Neuronal stem cell (in vitro differentiated cells): ENCODE measurements at regions not wholly inside any gene's neighbourhood (a gene's known extent, or its start where the extent isn't known, plus 50 kb on each side); places are given as distances from the start of the nearest gene placed in this dataset.

Experiments used
- DNase-seq: peaks from one replicate; pipeline ENCODE4 v3.0.0-alpha.2; 2013; ENCODE audit warnings: low spot score
- H2AFZ ChIP-seq: one replicate; pipeline ENCODE4 v1.6.1; 2013; ENCODE audit warnings: mild to moderate bottlenecking, low read length, inconsistent platforms
- H2AK5ac ChIP-seq: 2 replicates; pipeline ENCODE4 v1.6.1; 2013; ENCODE audit warnings: low read depth, mild to moderate bottlenecking, inconsistent platforms, low read length, moderate library complexity, mixed read lengths
- H2BK120ac ChIP-seq: 2 replicates; pipeline ENCODE4 v1.6.1; 2013; ENCODE audit warnings: low read depth, mild to moderate bottlenecking, inconsistent platforms, low read length, moderate library complexity, mixed read lengths
- H2BK12ac ChIP-seq: one replicate; pipeline ENCODE4 v1.6.1; 2013; ENCODE audit warnings: low read length, inconsistent platforms
- H2BK15ac ChIP-seq: 2 replicates; pipeline ENCODE4 v1.6.1; 2013; ENCODE audit warnings: mild to moderate bottlenecking, low read length, inconsistent platforms, mixed read lengths
- H2BK5ac ChIP-seq: one replicate; pipeline ENCODE4 v1.6.1; 2013; ENCODE audit warnings: inconsistent platforms, mild to moderate bottlenecking, low read length, moderate library complexity
- H3K14ac ChIP-seq: one replicate; pipeline ENCODE4 v1.6.1; 2013; ENCODE audit warnings: low read length, inconsistent platforms
- H3K18ac ChIP-seq: 2 replicates; pipeline ENCODE4 v1.6.1; 2013; ENCODE audit warnings: low read length, inconsistent platforms
- H3K23ac ChIP-seq: 2 replicates; pipeline ENCODE4 v1.6.1; 2013; ENCODE audit warnings: low read depth, mild to moderate bottlenecking, mixed read lengths, low read length, inconsistent platforms; ENCODE audit not compliant: poor library complexity
- H3K27ac ChIP-seq: replicated peaks from 3 replicates; pipeline ENCODE4 v1.5.1; 2013; ENCODE audit warnings: low read length, inconsistent platforms
- H3K27me3 ChIP-seq, 3 experiments: 2 replicates each; pipeline ENCODE4 v1.6.1; 2013; ENCODE audit warnings: low read length in 3 of 3, mild to moderate bottlenecking in 2 of 3, inconsistent platforms in 1 of 3, low read depth in 1 of 3, mixed read lengths in 1 of 3, moderate library complexity in 1 of 3; ENCODE audit not compliant: control insufficient read depth in 3 of 3, insufficient read depth in 3 of 3
- H3K36me3 ChIP-seq, 2 donors: replicated peaks in 1 of 2; 2 replicates each; pipeline ENCODE4 v1.6.1; 2013; ENCODE audit warnings: low read length in 2 of 2; ENCODE audit not compliant: control insufficient read depth in 2 of 2, insufficient read depth in 2 of 2
- H3K4ac ChIP-seq: 2 replicates; pipeline ENCODE4 v1.6.1; 2013; ENCODE audit warnings: inconsistent platforms, mild to moderate bottlenecking, low read length, moderate library complexity
- H3K4me1 ChIP-seq, 2 donors: 1 replicate in 1 of 2; 2 replicates in 1 of 2; pipeline ENCODE4 v1.6.1; 2013; ENCODE audit warnings: low read length in 2 of 2, low read depth in 1 of 2; ENCODE audit not compliant: control insufficient read depth in 2 of 2, insufficient read depth in 1 of 2
- H3K4me2 ChIP-seq: one replicate; pipeline ENCODE4 v1.6.1; 2013; ENCODE audit warnings: mild to moderate bottlenecking, low read length, inconsistent platforms; ENCODE audit not compliant: insufficient read depth, poor library complexity, severe bottlenecking
- H3K4me3 ChIP-seq, 2 donors: 2 replicates each; pipeline ENCODE4 v1.5.1; 2013; ENCODE audit warnings: low read length in 2 of 2, mild to moderate bottlenecking in 2 of 2, inconsistent platforms in 1 of 2, moderate library complexity in 1 of 2
- H3K79me1 ChIP-seq: one replicate; pipeline ENCODE4 v1.6.1; 2013; ENCODE audit warnings: low read depth, mild to moderate bottlenecking, inconsistent platforms, low read length, moderate library complexity
- H3K9ac ChIP-seq: one replicate; pipeline ENCODE4 v1.6.1; 2013; ENCODE audit warnings: mild to moderate bottlenecking, low read depth, low read length, inconsistent platforms; ENCODE audit not compliant: poor library complexity
- H3K9me3 ChIP-seq, 2 donors: replicated peaks in 1 of 2; 2 replicates each; pipeline versions ENCODE3 to v1.6.1; 2013; ENCODE audit warnings: low read length in 2 of 2, mild to moderate bottlenecking in 2 of 2, inconsistent platforms in 1 of 2, low read depth in 1 of 2, mixed read lengths in 1 of 2, moderate library complexity in 1 of 2; ENCODE audit not compliant: control insufficient read depth in 2 of 2, insufficient read depth in 1 of 2
- H4K8ac ChIP-seq: one replicate; pipeline ENCODE4 v1.6.1; 2013; ENCODE audit warnings: low read depth, mild to moderate bottlenecking, inconsistent platforms, low read length, moderate library complexity
- H4K91ac ChIP-seq: one replicate; pipeline ENCODE4 v1.6.1; 2013; ENCODE audit warnings: low read length, low read depth, mild to moderate bottlenecking, inconsistent platforms; ENCODE audit not compliant: poor library complexity
- WGBS, 2 donors: extraction: QIAGEN DNeasy Blood & Tissue Kit; methylation state at CpG; one replicate each; pipeline ENCODE4 v1.1.7; 2013; ENCODE audit warnings: missing lambda C conversion rate in 2 of 2, mixed read lengths in 1 of 2; ENCODE audit not compliant: insufficient read length in 2 of 2, insufficient replicate concordance in 1 of 2; ENCODE audit errors: extremely low coverage in 2 of 2; 5-methylcytosine and 5-hydroxymethylcytosine counted together

DNA sequence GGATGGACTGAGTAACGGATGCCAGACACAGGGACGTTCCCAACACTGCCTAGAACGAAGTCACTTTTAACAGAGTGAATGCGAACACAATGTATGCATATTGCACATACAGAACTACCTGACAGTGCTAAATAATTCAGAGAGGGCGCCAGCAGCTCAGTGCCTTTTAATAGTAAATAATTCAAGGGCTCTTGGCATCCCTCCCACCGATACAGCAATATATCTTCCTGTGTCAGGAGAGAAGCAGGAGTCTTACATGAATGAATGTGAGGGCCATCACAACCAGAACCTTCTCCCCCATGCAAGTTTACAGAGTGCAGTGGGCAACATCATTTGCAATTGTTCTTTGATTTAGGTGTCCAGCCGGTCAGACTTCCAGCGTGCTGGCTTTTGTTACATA, 88.4 kb upstream of the KCNG1 start:
- Histone ChIP-seq H3K79me1 (no peaks in the 10 kb centered on the region), H2BK12ac (no peak overlapping the region), H3K18ac (no peak overlapping the region), H2AK5ac (no peak overlapping the region), H2AFZ (no peak overlapping the region), H3K36me3 (no peaks in the 10 kb centered on the region), H3K4me1 (no peaks in the 10 kb centered on the region), H4K91ac (no peak overlapping the region), H3K27ac (no peak overlapping the region), H3K4me3 (no peak overlapping the region), H3K4ac (no peak overlapping the region), H2BK120ac (no peak overlapping the region), H4K8ac (no peak overlapping the region), H2BK5ac (no peak overlapping the region), H2BK15ac (no peak overlapping the region), H3K9me3 (no peaks in the 10 kb centered on the region), H3K4me2 (no peak overlapping the region), H3K23ac (no peak overlapping the region), H3K27me3 (peaks cover 0 to 8% (median 0%) of the 10 kb centered on the region in 3 experiments), H3K9ac (no peak overlapping the region), H3K14ac (no peak overlapping the region)
- WGBS, 2 donors, result no CpG with 5 or more reads among the region's 8 CpGs
- no peak for DNase-seq

- no CpG with 5 or more reads among the region's 13 CpGs for whole genome bisulfite sequencing, 2 donors
- Histone ChIP-seq H4K8ac (no peak overlapping the region), H3K18ac (no peak overlapping the region), H3K9ac (no peak overlapping the region), H3K27ac (no peak overlapping the region), H3K23ac (no peak overlapping the region), H3K79me1 (no peaks in the 10 kb centered on the region), H3K4me3 (no peak overlapping the region), H3K36me3 (no peaks in the 10 kb centered on the region), H2BK120ac (no peak overlapping the region), H3K14ac (no peak overlapping the region), H2BK5ac (no peak overlapping the region), H3K4me1 (peaks cover 2 to 3% of the 10 kb centered on the region in 2 donors), H2AK5ac (no peak overlapping the region), H3K27me3 (peaks cover 0 to 8% (median 0%) of the 10 kb centered on the region in 3 experiments), H3K4me2 (no peak overlapping the region), H2BK15ac (no peak overlapping the region), H4K91ac (no peak overlapping the region), H2AFZ (no peak overlapping the region), H3K9me3 (no peaks in the 10 kb centered on the region), H2BK12ac (no peak overlapping the region), H3K4ac (no peak overlapping the region)
- DNase-seq, result no peak
Observed at GRCh38 chr20:51108638-51109363, 85.9 kb upstream of the KCNG1 start.

DNA sequence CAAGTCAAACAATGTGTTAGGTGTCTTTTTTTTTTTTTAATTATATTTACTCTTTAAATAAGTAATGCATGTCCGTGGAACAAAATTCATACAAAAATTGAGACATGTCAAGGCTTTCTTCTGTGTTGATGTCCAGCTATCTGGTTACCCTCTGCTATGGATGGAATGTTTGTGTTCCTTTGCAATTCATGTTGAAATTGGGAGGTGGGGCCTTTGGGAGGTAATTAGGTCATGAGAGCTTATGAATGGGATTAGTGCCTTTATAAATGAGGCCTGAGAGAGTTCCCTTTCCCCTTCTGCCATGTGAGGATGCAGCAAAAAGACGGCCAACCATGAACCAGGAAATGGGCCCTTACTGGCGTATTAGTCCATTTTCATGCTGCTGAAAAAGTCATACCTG, 83.1 kb upstream of the KCNG1 start:
- no peak overlapping the region for H3K23ac ChIP-seq
- H3K9ac ChIP-seq, result no peak overlapping the region
- peaks cover 2 to 3% of the 10 kb centered on the region in 2 donors for H3K4me1 ChIP-seq
- no peak overlapping the region for H2BK120ac ChIP-seq
- H3K9me3 ChIP-seq, result no peaks in the 10 kb centered on the region
- H2BK5ac ChIP-seq, result no peak overlapping the region
- no peak overlapping the region for H2AK5ac ChIP-seq
- H4K91ac ChIP-seq, result no peak overlapping the region
- H3K4me2 ChIP-seq, result no peak overlapping the region
- H3K36me3 ChIP-seq, result no peaks in the 10 kb centered on the region
- H3K18ac ChIP-seq, result no peak overlapping the region
- no peak overlapping the region for H3K14ac ChIP-seq
- H3K4me3 ChIP-seq, result no peak overlapping the region
- DNase-seq, result peak; percentile 35
- no peak overlapping the region for H3K27ac ChIP-seq
- H3K79me1 ChIP-seq, result no peaks in the 10 kb centered on the region
- WGBS, 2 donors, result no CpG with 5 or more reads among the region's 3 CpGs
- peaks cover 0 to 6% (median 0%) of the 10 kb centered on the region in 3 experiments for H3K27me3 ChIP-seq
- no peak overlapping the region for H4K8ac ChIP-seq
- no peak overlapping the region for H2AFZ ChIP-seq
- H2BK12ac ChIP-seq, result no peak overlapping the region
- no peak overlapping the region for H3K4ac ChIP-seq
- H2BK15ac ChIP-seq, result no peak overlapping the region

- Histone ChIP-seq H3K79me1 (no peaks in the 10 kb centered on the region), H3K14ac (no peak overlapping the region), H2BK12ac (no peak overlapping the region), H3K4me2 (no peak overlapping the region), H3K18ac (peak overlapping the region; percentile 0), H3K4me1 (peaks cover 2 to 3% of the 10 kb centered on the region in 2 donors), H3K4me3 (no peak overlapping the region), H3K27ac (no peak overlapping the region), H2BK5ac (no peak overlapping the region), H3K4ac (no peak overlapping the region), H2AFZ (no peak overlapping the region), H3K9me3 (no peaks in the 10 kb centered on the region), H2BK120ac (no peak overlapping the region), H4K91ac (no peak overlapping the region), H2BK15ac (no peak overlapping the region), H3K27me3 (peaks cover 0 to 6% (median 0%) of the 10 kb centered on the region in 3 experiments), H3K23ac (no peak overlapping the region), H3K36me3 (no peaks in the 10 kb centered on the region), H3K9ac (no peak overlapping the region), H4K8ac (no peak overlapping the region), H2AK5ac (no peak overlapping the region)
- DNase-seq, result no peak
- no CpG with 5 or more reads among the region's 10 CpGs for WGBS, 2 donors
Observed at GRCh38 chr20:51104960-51105920, 82.3 kb upstream of the KCNG1 start.
